ENCODE measurements at regions not wholly inside any gene's neighbourhood (a gene's known extent, or its start where the extent isn't known, plus 50 kb on each side); places are given as distances from the start of the nearest gene placed in this dataset.

DNA sequence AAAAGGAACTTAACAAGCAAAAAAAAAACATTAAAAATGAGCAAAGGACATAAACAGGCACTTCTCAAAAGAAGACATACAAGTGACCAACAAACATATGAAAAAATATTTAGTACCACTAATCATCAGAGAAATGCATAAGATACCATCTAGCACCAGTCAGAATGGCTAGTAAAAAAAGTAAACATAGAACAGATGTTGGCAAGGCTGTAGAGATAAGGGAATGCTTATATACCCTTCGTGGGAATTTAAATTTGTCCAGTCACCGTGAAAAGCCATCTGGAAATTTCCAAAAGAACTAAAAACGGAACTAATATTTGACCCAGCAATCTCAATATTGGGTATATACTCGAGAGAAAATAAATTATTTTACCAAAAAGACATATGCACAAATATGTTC is 1751.3 kb upstream of the LRRTM1 start:
- intact Hi-C loops (cut with micrococcal nuclease): no loop called here
- TF ChIP-seq TAL1 (IDR thresholded peaks at IDR 0.05) (peak; percentile 37; the same call in 1 of the 2 replicates), TCF3 (CRISPR knock-in tag; IDR thresholded peaks at IDR 0.05) (peak; percentile 32; the same call in 1 of the 2 replicates), MAFG (tag; conservative IDR thresholded peaks at IDR 0.05) (peak; percentile 29; the same call in 1 of the 2 replicates), FOXA3 (CRISPR knock-in tag; conservative IDR thresholded peaks at IDR 0.05 in 1 of 2, IDR thresholded peaks at IDR 0.05 in 1 of 2) (peak in 1 of 2 experiments; percentile 58; a peak in 2 of 4 replicates), TAF1 (IDR thresholded peaks at IDR 0.05; ENCODE audit: control insufficient read depth, extremely low read depth, insufficient read depth, low read length, severe bottlenecking) (no peak), GATAD2A (IDR thresholded peaks at IDR 0.05) (no peak)
- H3K27me3 ChIP-seq (ENCODE audit: control insufficient read depth in 2 of 2, insufficient read depth in 2 of 2, low read length in 2 of 2): no peaks in the 10 kb centered on the region
- no peak overlapping the region for H3K4me2 ChIP-seq (ENCODE audit: insufficient read depth, low read length)
- no peak overlapping the region for H2AFZ ChIP-seq (ENCODE audit: low read depth, low read length)
- H3K79me2 ChIP-seq (ENCODE audit: control insufficient read depth, insufficient read depth, low read length): no peaks in the 10 kb centered on the region
- no peak for ATAC-seq
- H3K4me3 ChIP-seq: no peak overlapping the region
- WGBS (ENCODE audit: insufficient coverage, low coverage, missing lambda C conversion rate): 0% methylated on average over 4 of the region's 4 CpGs
- in situ Hi-C loops (cut with MboI): no loop called here
- H3K36me3 ChIP-seq (ENCODE audit: control insufficient read depth, insufficient read depth, low read length): no peaks in the 10 kb centered on the region
- H3K9me1 ChIP-seq (ENCODE audit: control insufficient read depth, insufficient read depth, low read length): no peaks in the 10 kb centered on the region
- H3K27ac ChIP-seq (ENCODE audit: extremely low read depth, low read depth, low read length): no peak overlapping the region
- H3K9ac ChIP-seq (ENCODE audit: insufficient read depth in 1 of 2, low read depth in 2 of 2, low read length in 2 of 2): no peak overlapping the region
- POLR2A ChIA-PET: no interaction called here
- BruUV-seq (replicated peaks): no TSS peak
- H4K20me1 ChIP-seq (replicated peaks; ENCODE audit: control insufficient read depth, insufficient read depth, low read length): no peaks in the 10 kb centered on the region
- peak in 1 of 4 experiments; percentile 0 for DNase-seq (ENCODE audit: extremely low read depth in 1 of 4, low spot score in 3 of 4)
- CTCF ChIA-PET (ENCODE audit: low intra/inter-chr PET ratio): no interaction called here
- FAIRE-seq: no peak
- H3K9me3 ChIP-seq (replicated peaks; ENCODE audit: control insufficient read depth, insufficient read depth, low read depth, low read length): no peaks in the 10 kb centered on the region
- no peaks in the 10 kb centered on the region for H3K4me1 ChIP-seq (replicated peaks in 1 of 2; ENCODE audit: control insufficient read depth in 2 of 2, insufficient read depth in 2 of 2, low read length in 2 of 2)

DNA sequence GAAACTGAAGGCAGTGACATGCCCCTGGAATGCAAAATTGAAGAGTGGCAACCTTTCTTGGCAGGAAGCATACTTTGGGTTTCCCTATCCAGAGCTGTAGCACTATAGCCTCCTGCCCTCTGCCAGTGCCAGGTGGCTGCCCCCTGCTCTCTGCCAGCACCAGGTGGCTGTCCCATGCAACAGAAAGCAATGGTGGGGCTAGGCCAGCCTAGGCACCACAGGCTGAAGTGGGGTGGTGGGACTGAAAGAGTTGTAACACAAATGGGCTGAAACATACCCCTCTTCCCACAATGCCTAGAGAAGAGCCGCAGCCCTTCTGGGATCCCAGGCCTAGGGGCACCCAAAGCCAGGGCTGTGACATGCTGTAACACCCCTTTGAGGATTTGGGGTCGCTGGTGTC is 1739.3 kb upstream of the LRRTM1 start:
- no peaks in the 10 kb centered on the region for H3K79me2 ChIP-seq (ENCODE audit: control insufficient read depth, insufficient read depth, low read length)
- intact Hi-C loops (cut with micrococcal nuclease): no loop called here
- H4K20me1 ChIP-seq (replicated peaks; ENCODE audit: control insufficient read depth, insufficient read depth, low read length): no peaks in the 10 kb centered on the region
- FAIRE-seq: no peak
- no peak overlapping the region for H3K4me2 ChIP-seq (ENCODE audit: insufficient read depth, low read length)
- H3K9me3 ChIP-seq (replicated peaks; ENCODE audit: control insufficient read depth, insufficient read depth, low read depth, low read length): no peaks in the 10 kb centered on the region
- no peaks in the 10 kb centered on the region for H3K9me1 ChIP-seq (ENCODE audit: control insufficient read depth, insufficient read depth, low read length)
- in situ Hi-C loops (cut with MboI): no loop called here
- no peak overlapping the region for H3K4me3 ChIP-seq
- ChIA-PET CTCF (ENCODE audit: low intra/inter-chr PET ratio) (no interaction called here), POLR2A (no interaction called here)
- ATAC-seq: no peak
- no peak overlapping the region for H3K9ac ChIP-seq (ENCODE audit: insufficient read depth in 1 of 2, low read depth in 2 of 2, low read length in 2 of 2)
- H2AFZ ChIP-seq (ENCODE audit: low read depth, low read length): no peak overlapping the region
- 0% methylated on average over 2 of the region's 2 CpGs for WGBS (ENCODE audit: insufficient coverage, low coverage, missing lambda C conversion rate)
- no peaks in the 10 kb centered on the region for H3K36me3 ChIP-seq (ENCODE audit: control insufficient read depth, insufficient read depth, low read length)
- BruUV-seq (replicated peaks): no TSS peak
- H3K27me3 ChIP-seq (ENCODE audit: control insufficient read depth in 2 of 2, insufficient read depth in 2 of 2, low read length in 2 of 2): no peaks in the 10 kb centered on the region
- no peak for DNase-seq (ENCODE audit: extremely low read depth in 1 of 4, low spot score in 3 of 4)
- H3K27ac ChIP-seq (ENCODE audit: extremely low read depth, low read depth, low read length): no peak overlapping the region
- H3K4me1 ChIP-seq (replicated peaks in 1 of 2; ENCODE audit: control insufficient read depth in 2 of 2, insufficient read depth in 2 of 2, low read length in 2 of 2): no peaks in the 10 kb centered on the region
- TF ChIP-seq RCOR1 (IDR thresholded peaks at IDR 0.05; ENCODE audit: borderline replicate concordance in 1 of 2, low read depth in 2 of 2, low read length in 2 of 2) (no peak), PHF20 (IDR thresholded peaks at IDR 0.05; ENCODE audit: partially characterized antibody) (no peak), SAFB (IDR thresholded peaks at IDR 0.05; ENCODE audit: borderline replicate concordance, low read depth, low read length) (no peak), CHD4 (IDR thresholded peaks at IDR 0.05; ENCODE audit: insufficient read depth, insufficient replicate concordance, low read depth, low read length, poor library complexity, severe bottlenecking) (no peak), TAF7 (tag; IDR thresholded peaks at IDR 0.05) (no peak), ZNF212 (CRISPR knock-in tag; IDR thresholded peaks at IDR 0.05) (no peak), RBBP5 (IDR thresholded peaks at IDR 0.05; ENCODE audit: borderline replicate concordance, insufficient read depth, low read length, poor library complexity, severe bottlenecking) (no peak), ZBTB17 (CRISPR knock-in tag; IDR thresholded peaks at IDR 0.05) (no peak)
- TF ChIP-seq, protein P1, sequence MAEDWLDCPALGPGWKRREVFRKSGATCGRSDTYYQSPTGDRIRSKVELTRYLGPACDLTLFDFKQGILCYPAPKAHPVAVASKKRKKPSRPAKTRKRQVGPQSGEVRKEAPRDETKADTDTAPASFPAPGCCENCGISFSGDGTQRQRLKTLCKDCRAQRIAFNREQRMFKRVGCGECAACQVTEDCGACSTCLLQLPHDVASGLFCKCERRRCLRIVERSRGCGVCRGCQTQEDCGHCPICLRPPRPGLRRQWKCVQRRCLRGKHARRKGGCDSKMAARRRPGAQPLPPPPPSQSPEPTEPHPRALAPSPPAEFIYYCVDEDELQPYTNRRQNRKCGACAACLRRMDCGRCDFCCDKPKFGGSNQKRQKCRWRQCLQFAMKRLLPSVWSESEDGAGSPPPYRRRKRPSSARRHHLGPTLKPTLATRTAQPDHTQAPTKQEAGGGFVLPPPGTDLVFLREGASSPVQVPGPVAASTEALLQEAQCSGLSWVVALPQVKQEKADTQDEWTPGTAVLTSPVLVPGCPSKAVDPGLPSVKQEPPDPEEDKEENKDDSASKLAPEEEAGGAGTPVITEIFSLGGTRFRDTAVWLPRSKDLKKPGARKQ (CRISPR knock-in tag; IDR thresholded peaks at IDR 0.05): no peak
